Liver (tissue), 8 donors: ENCODE measurements at regions not wholly inside any gene's neighbourhood (a gene's known extent, or its start where the extent isn't known, plus 50 kb on each side); places are given as distances from the start of the nearest gene placed in this dataset.

ENCODE experiments used
- DNase-seq: peaks from one replicate; pipeline ENCODE4 v3.0.0-alpha.2; 2017; ENCODE audit warnings: low spot score
- H3K27ac ChIP-seq, 2 donors: one replicate each; pipeline ENCODE4 v1.7.0; 2013; ENCODE audit warnings: inconsistent platforms in 2 of 2, low read length in 2 of 2, control low read depth in 1 of 2, low read depth in 1 of 2, mild to moderate bottlenecking in 1 of 2
- H3K27me3 ChIP-seq, 4 donors: one replicate each; pipeline versions ENCODE4 v1.6.1 to v1.7.0; 2013; ENCODE audit warnings: low read length in 3 of 4, inconsistent platforms in 1 of 4, mild to moderate bottlenecking in 1 of 4, moderate library complexity in 1 of 4; ENCODE audit not compliant: control insufficient read depth in 4 of 4, insufficient read depth in 4 of 4
- H3K36me3 ChIP-seq, 4 donors: one replicate each; pipeline versions ENCODE4 v1.6.1 to v1.7.0; 2013; ENCODE audit warnings: low read length in 3 of 4, mild to moderate bottlenecking in 3 of 4, low read depth in 1 of 4, moderate library complexity in 1 of 4; ENCODE audit not compliant: control insufficient read depth in 4 of 4, insufficient read depth in 3 of 4
- H3K4me1 ChIP-seq, 4 donors: one replicate each; pipeline versions ENCODE4 v1.6.1 to v1.7.0; 2013; ENCODE audit warnings: low read length in 3 of 4, mild to moderate bottlenecking in 3 of 4, moderate library complexity in 1 of 4; ENCODE audit not compliant: control insufficient read depth in 4 of 4, insufficient read depth in 4 of 4
- H3K4me3 ChIP-seq, 3 donors: one replicate each; pipeline versions ENCODE4 v1.6.1 to v1.7.0; 2013; ENCODE audit warnings: low read length in 3 of 3, control low read depth in 1 of 3, low read depth in 1 of 3, mild to moderate bottlenecking in 1 of 3
- H3K9ac ChIP-seq, 2 donors: one replicate each; pipeline ENCODE4 v1.7.0; 2013; ENCODE audit warnings: low read length in 2 of 2, mild to moderate bottlenecking in 2 of 2, moderate library complexity in 2 of 2, control low read depth in 1 of 2, low read depth in 1 of 2
- H3K9me3 ChIP-seq, 4 donors: one replicate each; pipeline versions ENCODE4 v1.6.1 to v1.7.0; 2013; ENCODE audit warnings: low read length in 3 of 4; ENCODE audit not compliant: control insufficient read depth in 4 of 4
- EGR1 ChIP-seq, 2 donors: IDR thresholded peaks; 2 replicates each; pipeline ENCODE4 v1.6.1; 2016 to 2018; ENCODE audit warnings: antibody characterized with exemption in 2 of 2, low read depth in 2 of 2
- FOXA1 ChIP-seq: IDR thresholded peaks from 2 replicates; pipeline ENCODE4 v1.6.1; 2016; ENCODE audit warnings: antibody characterized with exemption
- FOXA2 ChIP-seq: IDR thresholded peaks from 2 replicates; pipeline ENCODE4 v1.6.1; 2016; ENCODE audit warnings: antibody characterized with exemption
- GABPA ChIP-seq, 2 donors: IDR thresholded peaks in 1 of 2; conservative IDR thresholded peaks in 1 of 2; 2 replicates each; pipeline ENCODE4 v1.6.1; 2016; ENCODE audit warnings: antibody characterized with exemption in 2 of 2, mild to moderate bottlenecking in 1 of 2, moderate library complexity in 1 of 2
- HNF4A ChIP-seq, 2 donors: conservative IDR thresholded peaks; 2 replicates each; pipeline ENCODE4 v1.6.1; 2016; ENCODE audit warnings: antibody characterized with exemption in 2 of 2, mild to moderate bottlenecking in 2 of 2
- HNF4G ChIP-seq: IDR thresholded peaks from 2 replicates; pipeline ENCODE4 v1.6.1; 2016; ENCODE audit warnings: antibody characterized with exemption
- NR2F2 ChIP-seq: IDR thresholded peaks from 2 replicates; pipeline ENCODE4 v1.6.1; 2016; ENCODE audit warnings: antibody characterized with exemption
- RXRA ChIP-seq, 2 donors: IDR thresholded peaks; 2 replicates each; pipeline ENCODE4 v1.6.1; 2017 to 2018; ENCODE audit warnings: antibody characterized with exemption in 2 of 2, mild to moderate bottlenecking in 1 of 2
- SP1 ChIP-seq: IDR thresholded peaks from 2 replicates; pipeline ENCODE4 v1.6.1; 2018; ENCODE audit warnings: antibody characterized with exemption, mild to moderate bottlenecking
- TAF1 ChIP-seq: conservative IDR thresholded peaks from 2 replicates; pipeline ENCODE4 v1.6.1; 2016; ENCODE audit warnings: antibody characterized with exemption, mild to moderate bottlenecking
- YY1 ChIP-seq: IDR thresholded peaks from 2 replicates; pipeline ENCODE4 v1.6.1; 2016; ENCODE audit warnings: antibody characterized with exemption, mild to moderate bottlenecking
- WGBS: extraction: QIAGEN DNeasy Blood & Tissue Kit; methylation state at CpG from one replicate; pipeline ENCODE4 v1.1.7; 2013; 5-methylcytosine and 5-hydroxymethylcytosine counted together
- TF ChIP-seq, protein P1 (sequence below): fragments of 150-350 bp; IDR thresholded peaks from 2 replicates; pipeline ENCODE4 v1.5.1; 2017; ENCODE audit warnings: improper control_type of control experiment, low read depth, low read length; ENCODE audit not compliant: missing input control
- TF ChIP-seq, protein P2 (sequence below): IDR thresholded peaks from 2 replicates; pipeline ENCODE4 v1.6.1; 2016; ENCODE audit warnings: antibody characterized with exemption, mild to moderate bottlenecking
- TF ChIP-seq, protein P3 (sequence below): IDR thresholded peaks from 2 replicates; pipeline ENCODE4 v1.6.1; 2016; ENCODE audit warnings: antibody characterized with exemption
- donor health status: healthy.
- donor health status: healthy.
- donor health status: healthy.
- donor health status: healthy.
- donor health status: healthy.

DNA sequence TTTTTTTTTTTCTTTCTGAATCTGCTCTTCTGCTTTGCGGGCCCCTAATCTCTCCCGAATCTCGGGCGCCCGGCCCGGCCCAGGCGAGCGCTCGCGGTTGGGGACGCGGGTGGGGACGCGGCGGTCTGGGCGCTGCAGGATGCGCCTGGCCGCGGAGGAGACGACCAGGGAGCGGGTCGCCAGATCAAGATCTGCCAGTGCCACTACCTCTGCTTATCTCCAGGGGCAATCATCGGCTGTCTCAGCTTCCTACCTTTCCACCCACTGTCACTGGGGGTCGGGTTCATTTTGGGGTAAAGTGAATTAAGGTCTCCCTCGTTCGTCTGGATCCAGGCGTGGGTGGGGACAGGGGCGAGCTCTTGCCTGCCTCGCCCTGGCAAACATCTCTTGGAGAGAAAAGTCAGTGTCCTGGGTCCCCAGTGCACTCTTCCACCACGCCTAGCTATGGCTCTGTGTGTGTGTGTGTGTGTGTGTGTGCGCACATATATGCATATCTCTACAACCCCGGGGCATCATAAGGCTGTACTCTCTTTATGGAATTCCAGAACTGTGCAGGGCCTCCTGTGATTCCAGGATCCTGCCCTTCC, 422.3 kb downstream of the VRK1 start:
- WGBS: 14% methylated on average over 32 of the region's 32 CpGs
- TF ChIP-seq FOXA2: no peak
- TF ChIP-seq RXRA (IDR thresholded peaks at IDR 0.05): no peak
- no peak for TF ChIP-seq EGR1 (IDR thresholded peaks at IDR 0.05; ENCODE audit: low read depth in 2 of 2)
- TF ChIP-seq GABPA (IDR thresholded peaks at IDR 0.05 in 1 of 2, conservative IDR thresholded peaks at IDR 0.05 in 1 of 2): no peak
- no peak for TF ChIP-seq HNF4A (conservative IDR thresholded peaks at IDR 0.05)
- TF ChIP-seq, protein P1, sequence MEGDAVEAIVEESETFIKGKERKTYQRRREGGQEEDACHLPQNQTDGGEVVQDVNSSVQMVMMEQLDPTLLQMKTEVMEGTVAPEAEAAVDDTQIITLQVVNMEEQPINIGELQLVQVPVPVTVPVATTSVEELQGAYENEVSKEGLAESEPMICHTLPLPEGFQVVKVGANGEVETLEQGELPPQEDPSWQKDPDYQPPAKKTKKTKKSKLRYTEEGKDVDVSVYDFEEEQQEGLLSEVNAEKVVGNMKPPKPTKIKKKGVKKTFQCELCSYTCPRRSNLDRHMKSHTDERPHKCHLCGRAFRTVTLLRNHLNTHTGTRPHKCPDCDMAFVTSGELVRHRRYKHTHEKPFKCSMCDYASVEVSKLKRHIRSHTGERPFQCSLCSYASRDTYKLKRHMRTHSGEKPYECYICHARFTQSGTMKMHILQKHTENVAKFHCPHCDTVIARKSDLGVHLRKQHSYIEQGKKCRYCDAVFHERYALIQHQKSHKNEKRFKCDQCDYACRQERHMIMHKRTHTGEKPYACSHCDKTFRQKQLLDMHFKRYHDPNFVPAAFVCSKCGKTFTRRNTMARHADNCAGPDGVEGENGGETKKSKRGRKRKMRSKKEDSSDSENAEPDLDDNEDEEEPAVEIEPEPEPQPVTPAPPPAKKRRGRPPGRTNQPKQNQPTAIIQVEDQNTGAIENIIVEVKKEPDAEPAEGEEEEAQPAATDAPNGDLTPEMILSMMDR: no peak
- TF ChIP-seq FOXA1: no peak
- no peak for TF ChIP-seq HNF4G
- Histone ChIP-seq H3K4me3 (no peak overlapping the region), H3K9ac (no peak overlapping the region), H3K36me3 (no peaks in the 10 kb centered on the region), H3K27me3 (peaks cover 0 to 12% (median under 1%) of the 10 kb centered on the region in 4 donors), H3K9me3 (no peaks in the 10 kb centered on the region), H3K27ac (no peak overlapping the region), H3K4me1 (peaks cover 4 to 13% (median 9%) of the 10 kb centered on the region in 4 donors)
- DNase-seq: no peak

DNA sequence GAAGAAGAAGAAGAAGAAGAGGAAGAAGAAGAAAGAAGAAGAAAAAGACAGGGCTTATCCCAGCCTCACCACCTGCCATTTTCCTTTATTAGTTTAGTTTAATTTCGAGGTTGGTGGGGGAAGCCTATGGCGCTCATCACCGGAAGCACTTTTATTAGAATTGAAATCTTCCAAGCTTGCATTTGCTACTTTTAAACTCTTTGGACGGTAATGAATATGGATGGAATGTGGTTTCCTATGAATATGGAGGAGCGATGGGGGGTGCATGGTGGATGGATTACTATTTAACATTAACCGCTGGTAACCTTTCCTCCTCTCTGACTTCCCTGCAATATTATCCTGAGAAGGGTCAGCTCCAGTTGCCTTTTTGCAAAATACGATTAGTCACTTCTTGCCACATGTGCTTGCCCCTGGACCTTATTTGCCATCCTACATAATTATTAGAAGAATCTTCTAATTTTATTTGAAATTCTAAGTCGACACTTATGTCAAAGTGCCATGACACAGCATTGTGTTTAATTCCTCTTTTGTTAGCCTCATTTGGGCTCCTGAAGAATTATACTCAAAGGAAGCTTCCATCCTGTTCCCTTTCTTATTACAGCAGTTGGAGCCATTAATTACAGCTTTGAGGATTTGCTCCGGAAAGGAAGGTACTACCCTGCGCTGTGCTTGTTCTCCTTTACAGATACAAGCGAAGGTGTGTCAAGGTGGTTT, 424.5 kb downstream of the VRK1 start:
- no peak for DNase-seq

More for the DNA sequence above, 424.5 kb downstream of the VRK1 start:
- no peak overlapping the region for H3K4me3 ChIP-seq
- WGBS: 84% methylated on average over 11 of the region's 11 CpGs
- no peak overlapping the region for H3K9ac ChIP-seq
- peaks cover 0 to 2% (median 0%) of the 10 kb centered on the region in 4 donors for H3K9me3 ChIP-seq
- H3K36me3 ChIP-seq: no peaks in the 10 kb centered on the region
- TF ChIP-seq, protein P2, sequence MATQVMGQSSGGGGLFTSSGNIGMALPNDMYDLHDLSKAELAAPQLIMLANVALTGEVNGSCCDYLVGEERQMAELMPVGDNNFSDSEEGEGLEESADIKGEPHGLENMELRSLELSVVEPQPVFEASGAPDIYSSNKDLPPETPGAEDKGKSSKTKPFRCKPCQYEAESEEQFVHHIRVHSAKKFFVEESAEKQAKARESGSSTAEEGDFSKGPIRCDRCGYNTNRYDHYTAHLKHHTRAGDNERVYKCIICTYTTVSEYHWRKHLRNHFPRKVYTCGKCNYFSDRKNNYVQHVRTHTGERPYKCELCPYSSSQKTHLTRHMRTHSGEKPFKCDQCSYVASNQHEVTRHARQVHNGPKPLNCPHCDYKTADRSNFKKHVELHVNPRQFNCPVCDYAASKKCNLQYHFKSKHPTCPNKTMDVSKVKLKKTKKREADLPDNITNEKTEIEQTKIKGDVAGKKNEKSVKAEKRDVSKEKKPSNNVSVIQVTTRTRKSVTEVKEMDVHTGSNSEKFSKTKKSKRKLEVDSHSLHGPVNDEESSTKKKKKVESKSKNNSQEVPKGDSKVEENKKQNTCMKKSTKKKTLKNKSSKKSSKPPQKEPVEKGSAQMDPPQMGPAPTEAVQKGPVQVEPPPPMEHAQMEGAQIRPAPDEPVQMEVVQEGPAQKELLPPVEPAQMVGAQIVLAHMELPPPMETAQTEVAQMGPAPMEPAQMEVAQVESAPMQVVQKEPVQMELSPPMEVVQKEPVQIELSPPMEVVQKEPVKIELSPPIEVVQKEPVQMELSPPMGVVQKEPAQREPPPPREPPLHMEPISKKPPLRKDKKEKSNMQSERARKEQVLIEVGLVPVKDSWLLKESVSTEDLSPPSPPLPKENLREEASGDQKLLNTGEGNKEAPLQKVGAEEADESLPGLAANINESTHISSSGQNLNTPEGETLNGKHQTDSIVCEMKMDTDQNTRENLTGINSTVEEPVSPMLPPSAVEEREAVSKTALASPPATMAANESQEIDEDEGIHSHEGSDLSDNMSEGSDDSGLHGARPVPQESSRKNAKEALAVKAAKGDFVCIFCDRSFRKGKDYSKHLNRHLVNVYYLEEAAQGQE: no peak
- TF ChIP-seq, protein P3, sequence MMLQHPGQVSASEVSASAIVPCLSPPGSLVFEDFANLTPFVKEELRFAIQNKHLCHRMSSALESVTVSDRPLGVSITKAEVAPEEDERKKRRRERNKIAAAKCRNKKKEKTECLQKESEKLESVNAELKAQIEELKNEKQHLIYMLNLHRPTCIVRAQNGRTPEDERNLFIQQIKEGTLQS: no peak
- TF ChIP-seq, protein P1: no peak
- TF ChIP-seq EGR1 (IDR thresholded peaks at IDR 0.05; ENCODE audit: low read depth in 2 of 2): no peak
- no peak for TF ChIP-seq RXRA (IDR thresholded peaks at IDR 0.05)
- no peak for TF ChIP-seq FOXA2
- TF ChIP-seq GABPA (IDR thresholded peaks at IDR 0.05 in 1 of 2, conservative IDR thresholded peaks at IDR 0.05 in 1 of 2): no peak
- no peak for TF ChIP-seq YY1
- no peak for TF ChIP-seq TAF1
- TF ChIP-seq SP1: no peak
- TF ChIP-seq HNF4A (conservative IDR thresholded peaks at IDR 0.05): no peak
- no peak for TF ChIP-seq NR2F2
- TF ChIP-seq HNF4G: no peak
- peaks cover 4 to 13% (median 9%) of the 10 kb centered on the region in 4 donors for H3K4me1 ChIP-seq
- H3K27me3 ChIP-seq: peaks cover 0 to 15% (median under 1%) of the 10 kb centered on the region in 4 donors
- H3K27ac ChIP-seq: no peak overlapping the region
